Neural cell (in vitro differentiated cells): ENCODE measurements at regions not wholly inside any gene's neighbourhood (a gene's known extent, or its start where the extent isn't known, plus 50 kb on each side); places are given as distances from the start of the nearest gene placed in this dataset.

Experiments used
- EP300 ChIP-seq: fragments of 450-650 bp; conservative IDR thresholded peaks from 2 replicates; pipeline ENCODE4 v1.6.1; 2014; ENCODE audit warnings: antibody characterized with exemption, mild to moderate bottlenecking, moderate library complexity; ENCODE audit not compliant: poor library complexity, severe bottlenecking
- EZH2 ChIP-seq: fragments of 200-600, 300-800 bp; shearing (Covaris generic), sonication (generic); IDR thresholded peaks from 2 replicates; pipeline ENCODE4 v1.6.1; 2014; ENCODE audit warnings: antibody characterized with exemption, low read length, borderline replicate concordance, mild to moderate bottlenecking; ENCODE audit not compliant: insufficient read depth, poor library complexity, severe bottlenecking
- POLR2AphosphoS5 ChIP-seq: IDR thresholded peaks from 2 replicates; pipeline ENCODE4 v1.6.1; 2012
- RAD21 ChIP-seq: fragments of 450-650 bp; conservative IDR thresholded peaks from 2 replicates; pipeline ENCODE4 v1.6.1; 2014; ENCODE audit warnings: antibody characterized with exemption, mild to moderate bottlenecking, moderate library complexity
- SMC3 ChIP-seq: fragments of 450-650 bp; conservative IDR thresholded peaks from 2 replicates; pipeline ENCODE4 v1.6.1; 2014; ENCODE audit warnings: antibody characterized with exemption, mild to moderate bottlenecking, moderate library complexity; ENCODE audit not compliant: poor library complexity
- TAF1 ChIP-seq: IDR thresholded peaks from 2 replicates; pipeline ENCODE4 v1.6.1; 2012; ENCODE audit warnings: low read depth
- TF ChIP-seq, protein P1 (sequence below): fragments of 450-650 bp; IDR thresholded peaks from 2 replicates; pipeline ENCODE4 v1.5.1; 2014; ENCODE audit warnings: antibody characterized with exemption, mild to moderate bottlenecking, moderate library complexity; ENCODE audit not compliant: poor library complexity, severe bottlenecking
- TF ChIP-seq, protein P2 (sequence below): IDR thresholded peaks from 2 replicates; pipeline ENCODE4 v1.6.1; 2012; ENCODE audit warnings: borderline replicate concordance

DNA sequence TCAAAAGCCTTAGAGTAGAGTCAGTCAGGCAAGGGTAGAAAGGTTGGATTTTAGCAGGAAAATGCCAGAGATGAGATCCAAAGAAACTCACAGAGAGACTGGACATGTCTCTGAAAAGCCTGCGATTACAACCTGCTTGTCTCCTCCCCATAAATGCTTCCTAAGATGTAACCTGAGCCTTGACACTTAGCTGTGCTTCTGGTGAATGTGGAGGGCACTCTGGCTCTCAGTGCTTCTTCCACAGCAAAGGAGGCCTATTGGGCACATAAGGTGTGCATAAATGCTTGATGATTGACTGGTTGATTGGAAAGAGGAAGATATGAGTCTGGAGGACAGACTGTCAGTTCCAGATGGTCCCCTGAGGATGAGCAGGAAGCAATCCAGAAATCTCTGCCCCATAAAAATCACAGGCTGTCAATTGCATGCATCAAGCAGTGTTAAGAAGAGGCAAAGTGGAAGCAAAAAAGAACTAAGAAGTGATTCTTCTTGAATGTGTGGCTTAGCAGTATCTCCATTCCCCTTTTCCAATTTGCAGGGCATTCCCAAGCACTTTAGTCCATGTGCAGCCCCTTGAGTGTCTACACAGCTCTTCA is 236.2 kb upstream of the RRP15 start:
- TF ChIP-seq, protein P1, sequence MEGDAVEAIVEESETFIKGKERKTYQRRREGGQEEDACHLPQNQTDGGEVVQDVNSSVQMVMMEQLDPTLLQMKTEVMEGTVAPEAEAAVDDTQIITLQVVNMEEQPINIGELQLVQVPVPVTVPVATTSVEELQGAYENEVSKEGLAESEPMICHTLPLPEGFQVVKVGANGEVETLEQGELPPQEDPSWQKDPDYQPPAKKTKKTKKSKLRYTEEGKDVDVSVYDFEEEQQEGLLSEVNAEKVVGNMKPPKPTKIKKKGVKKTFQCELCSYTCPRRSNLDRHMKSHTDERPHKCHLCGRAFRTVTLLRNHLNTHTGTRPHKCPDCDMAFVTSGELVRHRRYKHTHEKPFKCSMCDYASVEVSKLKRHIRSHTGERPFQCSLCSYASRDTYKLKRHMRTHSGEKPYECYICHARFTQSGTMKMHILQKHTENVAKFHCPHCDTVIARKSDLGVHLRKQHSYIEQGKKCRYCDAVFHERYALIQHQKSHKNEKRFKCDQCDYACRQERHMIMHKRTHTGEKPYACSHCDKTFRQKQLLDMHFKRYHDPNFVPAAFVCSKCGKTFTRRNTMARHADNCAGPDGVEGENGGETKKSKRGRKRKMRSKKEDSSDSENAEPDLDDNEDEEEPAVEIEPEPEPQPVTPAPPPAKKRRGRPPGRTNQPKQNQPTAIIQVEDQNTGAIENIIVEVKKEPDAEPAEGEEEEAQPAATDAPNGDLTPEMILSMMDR: no peak
- TF ChIP-seq POLR2AphosphoS5: no peak
- no peak for TF ChIP-seq SMC3
- TF ChIP-seq RAD21: no peak
- peak; percentile 37 for TF ChIP-seq EP300
- no peak for TF ChIP-seq EZH2
- TF ChIP-seq TAF1: no peak
- TF ChIP-seq, protein P2, sequence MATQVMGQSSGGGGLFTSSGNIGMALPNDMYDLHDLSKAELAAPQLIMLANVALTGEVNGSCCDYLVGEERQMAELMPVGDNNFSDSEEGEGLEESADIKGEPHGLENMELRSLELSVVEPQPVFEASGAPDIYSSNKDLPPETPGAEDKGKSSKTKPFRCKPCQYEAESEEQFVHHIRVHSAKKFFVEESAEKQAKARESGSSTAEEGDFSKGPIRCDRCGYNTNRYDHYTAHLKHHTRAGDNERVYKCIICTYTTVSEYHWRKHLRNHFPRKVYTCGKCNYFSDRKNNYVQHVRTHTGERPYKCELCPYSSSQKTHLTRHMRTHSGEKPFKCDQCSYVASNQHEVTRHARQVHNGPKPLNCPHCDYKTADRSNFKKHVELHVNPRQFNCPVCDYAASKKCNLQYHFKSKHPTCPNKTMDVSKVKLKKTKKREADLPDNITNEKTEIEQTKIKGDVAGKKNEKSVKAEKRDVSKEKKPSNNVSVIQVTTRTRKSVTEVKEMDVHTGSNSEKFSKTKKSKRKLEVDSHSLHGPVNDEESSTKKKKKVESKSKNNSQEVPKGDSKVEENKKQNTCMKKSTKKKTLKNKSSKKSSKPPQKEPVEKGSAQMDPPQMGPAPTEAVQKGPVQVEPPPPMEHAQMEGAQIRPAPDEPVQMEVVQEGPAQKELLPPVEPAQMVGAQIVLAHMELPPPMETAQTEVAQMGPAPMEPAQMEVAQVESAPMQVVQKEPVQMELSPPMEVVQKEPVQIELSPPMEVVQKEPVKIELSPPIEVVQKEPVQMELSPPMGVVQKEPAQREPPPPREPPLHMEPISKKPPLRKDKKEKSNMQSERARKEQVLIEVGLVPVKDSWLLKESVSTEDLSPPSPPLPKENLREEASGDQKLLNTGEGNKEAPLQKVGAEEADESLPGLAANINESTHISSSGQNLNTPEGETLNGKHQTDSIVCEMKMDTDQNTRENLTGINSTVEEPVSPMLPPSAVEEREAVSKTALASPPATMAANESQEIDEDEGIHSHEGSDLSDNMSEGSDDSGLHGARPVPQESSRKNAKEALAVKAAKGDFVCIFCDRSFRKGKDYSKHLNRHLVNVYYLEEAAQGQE: no peak
